DND-41 (cell line): ENCODE measurements at regions not wholly inside any gene's neighbourhood (a gene's known extent, or its start where the extent isn't known, plus 50 kb on each side); places are given as distances from the start of the nearest gene placed in this dataset.

Source experiments
- ATAC-seq: fragments of 200-7000 bp; cut with Tn5 transposase; 3 replicates; pipeline ENCODE4 v1.9.1; 2021; ENCODE audit warnings: low read depth; ENCODE audit not compliant: insufficient read depth
- DNase-seq: peaks from one replicate; pipeline ENCODE4 v3.0.0-alpha.2; 2020
- H2AFZ ChIP-seq: 2 replicates; pipeline ENCODE4 v1.6.0; 2012; ENCODE audit warnings: low read depth, low read length
- H3K27ac ChIP-seq: 2 replicates; pipeline ENCODE4 v1.5.1; 2012; ENCODE audit warnings: low read length, inconsistent platforms
- H3K27me3 ChIP-seq: fragments of 200-600 bp; sonication (generic); 2 replicates; pipeline ENCODE4 v1.6.0; 2012; ENCODE audit warnings: low read length, mild to moderate bottlenecking, inconsistent platforms; ENCODE audit not compliant: insufficient read depth, poor library complexity
- H3K36me3 ChIP-seq: 2 replicates; pipeline ENCODE4 v1.5.1; 2012; ENCODE audit warnings: low read length, inconsistent platforms; ENCODE audit not compliant: insufficient read depth
- H3K4me1 ChIP-seq: 2 replicates; pipeline ENCODE4 v1.5.1; 2012; ENCODE audit warnings: mild to moderate bottlenecking, low read length; ENCODE audit not compliant: insufficient read depth
- H3K4me2 ChIP-seq: 2 replicates; pipeline ENCODE4 v1.6.0; 2012; ENCODE audit warnings: mild to moderate bottlenecking, moderate library complexity, low read length, inconsistent platforms; ENCODE audit not compliant: insufficient read depth
- H3K4me3 ChIP-seq, 2 experiments: fragments of 200-600 bp in 1 of 2; shearing (Covaris generic) in 1 of 2; 2 replicates each; pipeline ENCODE4 v1.5.1; 2012 to 2016; ENCODE audit warnings: inconsistent platforms in 2 of 2, low read length in 2 of 2, mild to moderate bottlenecking in 2 of 2, low read depth in 1 of 2, moderate library complexity in 1 of 2
- H3K79me2 ChIP-seq: 2 replicates; pipeline ENCODE4 v1.6.0; 2012; ENCODE audit warnings: low read length, inconsistent platforms; ENCODE audit not compliant: insufficient read depth
- H3K9ac ChIP-seq: 2 replicates; pipeline ENCODE4 v1.6.0; 2012; ENCODE audit warnings: low read depth, mild to moderate bottlenecking, inconsistent platforms, low read length, moderate library complexity
- H3K9me3 ChIP-seq: 2 replicates; pipeline ENCODE4 v1.5.1; 2012; ENCODE audit warnings: low read length, moderate library complexity, mild to moderate bottlenecking, inconsistent platforms; ENCODE audit not compliant: insufficient read depth, severe bottlenecking
- H4K20me1 ChIP-seq: 2 replicates; pipeline ENCODE4 v1.6.0; 2012; ENCODE audit warnings: low read length; ENCODE audit not compliant: insufficient read depth
- EZH2 ChIP-seq: IDR thresholded peaks from 3 replicates; pipeline ENCODE4 v1.6.1; 2012; ENCODE audit warnings: borderline replicate concordance, low read depth, mild to moderate bottlenecking, moderate library complexity, low read length, inconsistent platforms; ENCODE audit not compliant: severe bottlenecking
- TF ChIP-seq, protein P1 (sequence below): IDR thresholded peaks from 2 replicates; pipeline ENCODE4 v1.5.1; 2012; ENCODE audit warnings: borderline replicate concordance, low read length, moderate library complexity, mild to moderate bottlenecking; ENCODE audit not compliant: poor library complexity, severe bottlenecking; ENCODE audit errors: extremely low read depth

DNA sequence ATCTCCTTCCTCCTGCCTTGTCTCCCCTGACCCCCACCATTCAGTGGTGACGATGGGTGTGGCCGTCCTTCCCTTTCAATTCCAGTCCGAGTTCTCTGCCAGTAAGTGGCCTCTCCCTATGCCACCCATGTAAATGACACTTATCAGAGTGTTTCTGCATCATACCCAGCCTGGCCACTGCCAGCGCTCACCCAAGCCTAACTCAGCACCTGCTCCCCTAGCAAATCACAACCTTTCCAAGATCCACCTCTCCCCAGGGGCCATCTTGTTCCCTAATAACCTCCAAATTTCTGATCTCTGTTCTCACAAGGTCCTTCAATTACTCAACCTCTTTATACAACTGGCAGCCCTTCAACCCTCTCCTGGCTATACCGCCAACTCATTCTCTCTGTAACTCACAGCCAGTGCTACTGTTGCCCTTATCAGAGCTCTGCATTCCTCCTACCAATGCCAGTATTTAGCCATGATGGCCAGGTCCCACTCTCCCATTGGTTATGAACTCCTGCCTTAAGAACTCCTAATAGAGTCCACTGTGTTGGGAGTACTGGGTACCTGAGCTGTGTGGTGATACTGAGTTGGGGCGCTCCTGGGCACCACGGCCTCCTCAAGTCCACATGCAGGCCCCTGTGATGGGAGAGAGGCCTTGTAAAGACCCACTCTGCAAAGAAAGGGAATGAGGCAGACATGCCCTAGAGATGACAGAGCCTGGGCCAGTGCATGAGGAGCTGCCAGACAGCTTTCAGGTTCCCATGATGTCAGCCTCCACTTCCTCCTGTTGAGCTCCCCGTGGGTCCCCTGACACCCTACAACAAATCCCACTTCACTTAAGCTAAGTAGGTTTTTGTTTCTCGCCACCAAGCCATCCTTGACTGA, 187.4 kb upstream of the RREB1 start:
- Histone ChIP-seq H3K4me1 (no peaks in the 10 kb centered on the region), H3K4me2 (no peak overlapping the region), H3K27ac (no peak overlapping the region), H3K36me3 (no peaks in the 10 kb centered on the region), H3K79me2 (no peaks in the 10 kb centered on the region), H2AFZ (no peak overlapping the region), H3K9ac (no peak overlapping the region), H4K20me1 (no peaks in the 10 kb centered on the region), H3K27me3 (no peaks in the 10 kb centered on the region), H3K9me3 (no peaks in the 10 kb centered on the region), H3K4me3 (no peak overlapping the region)
- DNase-seq (no peak), ATAC-seq (no peak)
- TF ChIP-seq EZH2: no peak
- TF ChIP-seq, protein P1, sequence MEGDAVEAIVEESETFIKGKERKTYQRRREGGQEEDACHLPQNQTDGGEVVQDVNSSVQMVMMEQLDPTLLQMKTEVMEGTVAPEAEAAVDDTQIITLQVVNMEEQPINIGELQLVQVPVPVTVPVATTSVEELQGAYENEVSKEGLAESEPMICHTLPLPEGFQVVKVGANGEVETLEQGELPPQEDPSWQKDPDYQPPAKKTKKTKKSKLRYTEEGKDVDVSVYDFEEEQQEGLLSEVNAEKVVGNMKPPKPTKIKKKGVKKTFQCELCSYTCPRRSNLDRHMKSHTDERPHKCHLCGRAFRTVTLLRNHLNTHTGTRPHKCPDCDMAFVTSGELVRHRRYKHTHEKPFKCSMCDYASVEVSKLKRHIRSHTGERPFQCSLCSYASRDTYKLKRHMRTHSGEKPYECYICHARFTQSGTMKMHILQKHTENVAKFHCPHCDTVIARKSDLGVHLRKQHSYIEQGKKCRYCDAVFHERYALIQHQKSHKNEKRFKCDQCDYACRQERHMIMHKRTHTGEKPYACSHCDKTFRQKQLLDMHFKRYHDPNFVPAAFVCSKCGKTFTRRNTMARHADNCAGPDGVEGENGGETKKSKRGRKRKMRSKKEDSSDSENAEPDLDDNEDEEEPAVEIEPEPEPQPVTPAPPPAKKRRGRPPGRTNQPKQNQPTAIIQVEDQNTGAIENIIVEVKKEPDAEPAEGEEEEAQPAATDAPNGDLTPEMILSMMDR: no peak

- no peaks in the 10 kb centered on the region for H4K20me1 ChIP-seq
- H3K9ac ChIP-seq: no peak overlapping the region
- no peak for TF ChIP-seq EZH2
- TF ChIP-seq, protein P1: no peak
- H3K4me2 ChIP-seq: no peak overlapping the region
- ATAC-seq (no peak), DNase-seq (no peak)
- H3K36me3 ChIP-seq: no peaks in the 10 kb centered on the region
- H2AFZ ChIP-seq: no peak overlapping the region
- H3K4me1 ChIP-seq: no peaks in the 10 kb centered on the region
- H3K9me3 ChIP-seq: no peaks in the 10 kb centered on the region
- H3K79me2 ChIP-seq: no peaks in the 10 kb centered on the region
- H3K27me3 ChIP-seq: no peaks in the 10 kb centered on the region
- no peak overlapping the region for H3K4me3 ChIP-seq
- no peak overlapping the region for H3K27ac ChIP-seq
Measured at GRCh38 chr6:6920987-6921313, 186.8 kb upstream of the RREB1 start.

- H2AFZ ChIP-seq: no peak overlapping the region
- H3K9ac ChIP-seq: no peak overlapping the region
Measured at GRCh38 chr6:6922166-6922565, 185.6 kb upstream of the RREB1 start.

More at GRCh38 chr6:6922166-6922565, 185.6 kb upstream of the RREB1 start:
- DNase-seq (no peak), ATAC-seq (no peak)
- no peak for TF ChIP-seq EZH2
- TF ChIP-seq, protein P1: no peak
- no peak overlapping the region for H3K27ac ChIP-seq
- H3K4me2 ChIP-seq: no peak overlapping the region
- no peaks in the 10 kb centered on the region for H3K4me1 ChIP-seq
- H4K20me1 ChIP-seq: no peaks in the 10 kb centered on the region
- no peaks in the 10 kb centered on the region for H3K36me3 ChIP-seq
- H3K9me3 ChIP-seq: no peaks in the 10 kb centered on the region
- H3K27me3 ChIP-seq: no peaks in the 10 kb centered on the region
- no peaks in the 10 kb centered on the region for H3K79me2 ChIP-seq
- H3K4me3 ChIP-seq: no peak overlapping the region
